GM18951 (cell line): ENCODE measurements at regions not wholly inside any gene's neighbourhood (a gene's known extent, or its start where the extent isn't known, plus 50 kb on each side); places are given as distances from the start of the nearest gene placed in this dataset.

Experiments
- POLR2A ChIP-seq: IDR thresholded peaks from 4 replicates; pipeline ENCODE4 v1.6.1; 2011; ENCODE audit warnings: mild to moderate bottlenecking; ENCODE audit not compliant: insufficient read length, insufficient read depth; ENCODE audit errors: extremely low read depth
- in situ Hi-C: fragments of 300-500 bp; cut with MboI; formaldehyde crosslinking; loops from one replicate; pipeline ENCODE4 v1.12.0; 2022; ENCODE audit warnings: low sequenced_read_pairs, mixed read lengths, inconsistent platforms; ENCODE audit not compliant: unreplicated experiment

DNA sequence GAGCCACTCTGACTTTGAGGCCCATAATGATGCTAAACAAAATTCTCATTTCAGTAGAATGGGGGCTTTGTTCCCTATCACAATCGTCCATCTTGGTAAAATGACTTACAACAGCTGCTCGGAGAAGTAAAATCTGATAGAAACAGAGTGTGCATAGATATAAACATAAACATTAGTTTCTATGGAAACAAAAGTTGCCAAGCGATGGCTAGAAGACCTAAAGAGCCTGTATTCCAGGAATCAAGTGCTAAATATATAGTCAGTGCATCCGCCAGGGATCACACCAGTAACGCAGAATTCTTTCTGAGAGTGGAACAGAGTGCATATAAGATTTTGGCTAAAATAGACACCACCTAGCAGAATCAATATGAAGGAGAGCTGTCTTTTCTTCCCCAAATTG is 91.2 kb upstream of the KAZN start:
- no peak for TF ChIP-seq POLR2A
- in situ Hi-C loops = no loop called here

DNA sequence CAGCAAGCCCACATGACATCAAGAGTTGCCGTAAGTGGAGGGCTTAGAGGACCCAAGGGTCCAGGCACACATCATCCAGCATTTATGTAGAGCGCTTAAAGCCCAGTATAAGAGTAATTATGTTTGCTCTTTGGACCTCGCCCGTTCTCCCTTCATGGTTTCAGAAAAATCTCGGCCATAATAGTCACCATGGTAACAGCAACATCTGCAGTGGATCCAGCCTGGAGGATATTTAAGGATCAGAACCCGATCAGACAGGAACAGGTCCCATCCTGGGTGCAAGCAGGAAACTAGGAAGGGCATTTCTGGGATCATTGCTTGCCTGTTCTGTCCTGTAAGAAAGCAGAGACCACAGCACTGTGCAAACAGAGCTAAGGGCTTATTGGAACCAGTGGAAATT is 89.9 kb upstream of the KAZN start:
- in situ Hi-C loops = no loop called here
- no peak for TF ChIP-seq POLR2A

DNA sequence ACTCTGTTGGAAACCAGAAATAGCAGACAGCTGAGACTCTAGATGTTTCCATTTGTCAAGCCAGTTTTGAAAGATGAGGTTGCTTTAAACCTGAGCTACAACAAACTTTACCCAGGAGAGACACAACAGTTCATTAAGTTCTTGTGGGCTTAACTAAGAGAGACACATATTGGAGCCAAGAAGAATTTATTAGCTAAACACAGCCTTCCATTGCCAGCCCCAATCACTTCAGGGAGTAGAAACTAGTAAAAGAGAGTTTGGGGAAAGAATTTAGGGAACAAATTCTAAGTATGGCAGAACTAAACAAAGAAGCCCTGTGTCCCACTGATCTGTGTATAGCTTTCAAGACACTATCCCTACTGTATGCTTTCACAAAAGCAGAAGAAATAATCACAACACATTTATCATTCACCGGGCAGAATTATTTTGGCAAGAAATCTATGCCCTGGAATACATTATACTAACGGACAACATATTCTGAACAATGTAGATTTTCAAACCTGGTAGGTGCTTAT is 87.3 kb upstream of the KAZN start:
- in situ Hi-C loops = no loop called here

DNA sequence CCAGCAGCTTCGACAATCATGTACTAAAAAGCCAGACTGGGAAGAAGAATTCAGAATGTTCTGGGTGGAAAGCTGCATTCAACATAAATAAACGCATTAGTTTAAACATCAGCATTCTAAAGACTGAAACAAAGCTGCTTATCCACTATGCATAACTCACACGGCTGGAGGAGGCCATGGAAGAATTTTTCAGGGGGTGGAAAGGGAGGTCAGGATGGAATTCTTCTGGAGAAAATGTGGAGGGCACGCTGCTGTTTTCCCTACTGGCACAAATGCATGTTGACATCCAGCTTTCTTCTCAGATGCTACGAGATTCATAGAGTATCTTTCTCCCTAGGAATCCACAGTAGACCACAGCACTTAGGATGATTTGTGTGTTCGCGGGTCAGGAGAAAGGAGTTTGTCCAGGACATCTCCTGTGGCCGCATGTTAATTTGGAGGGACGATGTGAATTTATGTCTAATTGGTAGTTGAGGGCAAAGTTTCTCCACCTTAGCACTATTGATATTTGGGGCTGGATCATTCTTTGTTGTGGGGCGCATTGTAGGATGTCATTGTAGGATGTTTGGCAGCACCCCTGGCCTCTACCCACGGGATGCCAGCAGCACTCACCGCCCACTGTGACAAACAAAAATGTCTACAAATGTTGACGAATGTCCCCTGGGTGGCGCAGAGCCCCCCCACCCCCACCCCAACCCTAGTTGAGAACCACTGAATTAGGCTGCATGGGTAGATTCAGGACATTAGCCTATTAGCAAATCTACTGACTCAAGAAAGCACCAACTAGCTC is 86.5 kb upstream of the KAZN start:
- no peak for TF ChIP-seq POLR2A
- in situ Hi-C loops = no loop called here

More for the DNA sequence above, 87.3 kb upstream of the KAZN start:
- TF ChIP-seq POLR2A = no peak

DNA sequence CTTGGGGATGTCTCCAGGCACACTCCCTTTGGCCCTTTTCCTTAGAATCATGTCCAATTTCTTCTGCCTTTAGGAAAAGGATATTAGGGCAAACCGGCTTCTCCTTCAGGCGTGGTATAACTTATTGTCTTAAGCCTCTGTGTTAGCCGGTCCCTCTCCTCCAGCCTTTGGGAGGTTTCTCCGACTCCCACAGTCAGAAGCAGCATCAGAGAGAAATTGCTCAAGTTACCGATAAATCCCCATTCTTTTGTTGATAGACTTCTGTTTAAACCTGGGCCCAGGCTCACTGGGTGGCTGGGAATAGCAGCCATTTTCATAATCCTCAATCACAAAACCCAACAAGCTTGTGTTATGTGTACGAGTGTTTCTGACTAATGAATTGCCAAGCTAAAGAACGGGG is 85.4 kb upstream of the KAZN start:
- TF ChIP-seq POLR2A = no peak
- in situ Hi-C loops = no loop called here

DNA sequence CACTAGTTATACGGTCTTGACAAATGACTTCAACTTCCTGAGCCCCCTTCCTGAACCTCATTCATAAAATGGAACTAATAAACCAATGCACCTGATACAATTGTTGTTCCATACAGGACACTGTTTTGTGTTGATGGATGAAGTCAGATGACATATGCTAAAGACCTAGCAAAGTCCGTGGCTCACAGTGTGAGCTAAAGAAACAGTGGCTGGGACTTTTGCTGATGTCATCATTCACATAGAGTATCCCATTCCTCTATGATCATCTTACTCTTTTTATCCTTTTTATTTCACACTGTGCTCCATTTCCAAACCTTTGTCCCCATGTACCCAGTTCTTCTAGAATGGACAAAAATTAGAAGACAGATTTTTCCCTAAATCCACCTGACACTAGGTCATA is 83.7 kb upstream of the KAZN start:
- TF ChIP-seq POLR2A = no peak
- in situ Hi-C loops = no loop called here

DNA sequence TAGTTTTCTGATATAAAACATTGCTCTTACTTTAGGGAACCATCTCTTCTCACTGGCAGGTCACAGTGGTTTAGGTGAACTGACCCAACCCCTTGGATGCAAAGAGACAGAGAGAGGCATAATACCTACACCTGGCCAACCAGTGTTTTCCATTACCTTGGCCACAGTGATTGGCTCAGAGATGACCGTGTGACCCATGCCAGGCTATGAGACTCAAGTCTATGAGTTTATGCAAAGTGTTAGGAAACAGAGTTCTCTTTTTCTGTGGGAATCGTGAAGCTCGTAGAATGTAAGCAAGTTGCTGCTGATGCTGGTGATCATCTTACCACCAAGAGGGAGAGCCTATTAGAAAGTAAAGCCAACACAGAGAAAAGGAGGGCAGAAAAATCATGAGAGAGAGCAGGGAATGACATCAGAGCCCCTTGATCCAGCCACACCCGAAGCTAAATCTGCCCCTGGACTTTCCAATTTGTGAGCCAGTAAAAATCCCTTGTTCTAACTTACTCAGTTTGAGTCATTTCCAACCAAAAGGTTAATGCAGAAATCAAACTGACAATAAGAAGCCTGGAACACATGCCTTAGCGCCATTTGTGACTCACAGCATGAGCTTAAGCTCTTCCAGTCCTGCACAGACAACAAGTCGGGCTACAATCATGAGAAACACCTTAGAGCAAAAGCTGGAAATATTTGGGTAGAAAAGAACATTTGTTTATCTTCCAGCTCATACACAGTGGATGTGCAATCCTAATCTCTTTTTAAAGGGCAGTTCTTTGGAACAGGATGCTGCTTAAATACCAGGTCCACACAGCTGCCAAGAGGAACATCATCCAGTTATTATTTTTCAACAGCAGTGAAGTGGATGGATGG is 81.3 kb upstream of the KAZN start:
- in situ Hi-C loops = no loop called here
- no peak for TF ChIP-seq POLR2A

DNA sequence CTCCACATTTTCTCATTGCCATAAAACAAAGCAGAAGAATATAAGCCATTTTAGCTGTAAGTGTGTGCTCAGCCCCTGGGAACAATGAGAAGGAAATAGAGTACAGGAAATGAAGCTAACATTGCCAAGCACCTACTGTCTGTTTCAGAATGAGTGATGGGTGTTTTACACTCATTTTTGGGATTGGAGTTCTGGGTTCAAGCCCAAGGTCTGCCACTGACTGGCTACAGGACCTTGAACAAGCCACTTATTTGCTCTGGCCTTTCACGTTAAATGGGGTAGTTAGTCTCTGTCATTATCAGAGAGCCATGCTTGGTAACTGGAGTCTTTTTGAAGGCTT is 80.7 kb upstream of the KAZN start:
- no peak for TF ChIP-seq POLR2A
- in situ Hi-C loops = no loop called here

DNA sequence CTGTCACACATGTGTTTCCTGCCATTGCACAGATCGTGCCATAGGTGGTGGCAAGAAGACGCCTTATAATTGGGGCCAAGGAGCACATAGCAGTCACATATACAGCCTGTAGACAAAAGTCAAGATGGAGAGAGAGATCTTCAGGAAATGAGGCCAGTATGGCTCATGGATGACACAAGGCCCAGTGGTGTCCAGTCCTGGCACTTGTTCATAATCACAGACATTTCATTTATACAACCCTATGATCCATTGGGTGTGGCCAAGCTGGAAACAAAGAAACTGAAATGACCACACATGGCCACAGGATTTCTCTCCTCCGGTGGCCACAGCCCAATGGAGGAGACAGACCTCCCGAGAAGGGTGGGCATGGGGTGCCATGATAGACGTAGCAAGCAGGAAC is 78.5 kb upstream of the KAZN start:
- in situ Hi-C loops = no loop called here
- no peak for TF ChIP-seq POLR2A

DNA sequence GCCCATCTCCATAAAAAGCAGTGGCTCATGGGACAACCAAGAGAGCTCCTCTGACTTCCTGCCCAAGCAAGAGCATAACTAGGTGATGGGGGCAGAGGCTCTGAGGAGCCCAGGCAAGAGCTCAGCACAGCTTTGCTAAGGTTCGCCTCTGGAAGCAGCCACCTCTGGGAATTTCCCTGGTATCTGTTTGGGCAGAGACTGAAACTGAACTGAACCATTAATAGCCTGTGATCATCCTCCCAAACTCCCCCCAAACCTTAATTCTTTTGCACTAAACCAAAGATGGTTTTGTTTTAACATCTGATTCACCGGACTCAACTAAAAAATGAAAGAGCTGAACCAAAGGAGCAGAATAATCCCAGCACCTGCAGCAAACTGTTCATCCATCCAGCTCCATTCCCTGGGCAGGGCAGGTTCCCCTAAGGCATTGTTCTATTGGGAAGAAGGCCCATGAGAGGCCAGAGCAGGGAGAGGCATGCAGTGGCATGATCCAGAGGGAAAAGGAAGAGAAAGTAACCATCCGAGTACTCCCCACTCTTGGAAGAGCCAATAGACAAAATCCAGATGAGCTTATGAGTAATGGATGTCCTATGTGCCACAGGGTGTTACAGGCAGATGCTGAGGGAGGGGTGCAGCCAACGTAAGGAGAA is 77.8 kb upstream of the KAZN start:
- no peak for TF ChIP-seq POLR2A
- in situ Hi-C loops = no loop called here

DNA sequence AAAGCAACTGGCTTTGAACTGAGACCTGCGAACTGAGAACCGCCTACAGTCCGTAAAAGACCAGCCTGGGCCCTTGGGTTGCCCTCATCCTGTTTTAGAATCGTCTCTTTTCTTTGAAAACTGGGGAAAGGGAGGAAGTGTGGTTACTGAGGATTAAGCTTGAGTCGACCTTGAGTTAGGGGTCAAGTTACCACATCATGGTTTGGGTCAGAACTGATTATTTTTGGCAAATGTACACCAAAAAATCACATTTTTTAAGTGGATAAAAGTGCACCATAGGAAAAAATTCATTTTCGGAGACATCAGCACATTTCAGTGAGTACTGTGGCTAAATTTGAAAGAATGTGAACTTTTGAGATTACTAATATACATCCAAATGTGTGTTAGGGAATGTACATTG is 76.9 kb upstream of the KAZN start:
- in situ Hi-C loops = no loop called here
- no peak for TF ChIP-seq POLR2A

DNA sequence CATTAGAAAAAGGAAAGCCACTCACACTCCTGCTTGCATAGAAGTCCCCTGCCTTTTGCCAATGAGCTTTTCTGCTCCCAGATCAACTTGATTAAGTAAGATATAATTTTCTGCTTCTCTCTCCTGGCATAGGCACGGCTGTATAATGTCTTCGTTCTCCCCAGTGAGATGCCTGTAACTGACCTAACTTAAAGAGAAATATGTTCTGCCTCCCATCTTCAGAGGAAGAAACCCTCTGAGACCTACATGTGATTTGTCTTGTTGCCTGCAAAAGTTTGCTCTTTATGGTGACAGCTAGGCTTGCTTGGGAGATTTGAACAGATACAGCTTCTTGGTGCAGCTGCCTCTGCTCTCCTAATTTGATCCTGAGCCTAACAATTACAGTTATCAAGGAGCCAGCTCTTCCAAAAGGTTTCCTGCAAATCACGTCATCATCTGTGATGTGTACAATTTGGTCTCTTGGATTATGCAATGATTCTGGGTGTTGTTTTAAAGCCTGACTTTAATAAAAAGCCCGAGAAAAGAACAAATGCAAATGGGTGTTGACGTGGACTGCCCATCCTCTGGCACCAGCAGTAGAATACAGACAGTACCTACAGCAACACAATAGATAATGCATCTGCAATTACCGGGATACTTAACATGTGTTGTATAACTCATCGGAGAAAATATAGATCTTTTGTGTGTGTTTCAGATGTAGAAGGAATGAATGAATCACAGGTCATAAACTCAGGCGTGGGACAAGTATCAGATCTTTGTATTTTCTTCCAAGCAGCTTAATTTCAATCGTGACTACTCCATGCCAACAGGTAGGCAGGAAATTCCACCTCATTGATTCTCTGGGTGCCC is 76.2 kb upstream of the KAZN start:
- in situ Hi-C loops = no loop called here
- no peak for TF ChIP-seq POLR2A

DNA sequence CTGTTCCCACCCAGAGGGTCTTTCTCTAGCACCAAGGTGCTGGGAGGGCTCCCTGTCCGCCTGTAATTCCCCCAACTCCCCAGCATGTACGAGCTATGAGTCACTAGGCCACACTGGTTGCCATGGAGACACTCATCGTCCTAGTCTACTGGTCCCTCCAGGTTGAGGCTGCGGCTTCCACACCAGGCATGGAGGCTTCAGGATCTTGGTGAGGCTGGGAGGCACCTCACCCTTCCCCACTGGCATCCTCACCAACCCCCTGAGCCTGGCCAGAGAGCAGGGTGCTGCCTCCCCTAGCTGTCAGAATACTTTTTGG is 75.6 kb upstream of the KAZN start:
- in situ Hi-C loops = no loop called here
- TF ChIP-seq POLR2A = no peak
